H1 (cell line): ENCODE measurements at regions not wholly inside any gene's neighbourhood (a gene's known extent, or its start where the extent isn't known, plus 50 kb on each side); places are given as distances from the start of the nearest gene placed in this dataset.

Source experiments
- CEBPB ChIP-seq: IDR thresholded peaks from 2 replicates; pipeline ENCODE4 v1.6.1; 2012; ENCODE audit warnings: low read depth, low read length
- CHD1 ChIP-seq: IDR thresholded peaks from 2 replicates; pipeline ENCODE4 v1.6.1; 2012; ENCODE audit warnings: low read depth, low read length, improper control_type of control experiment
- MAFK ChIP-seq: IDR thresholded peaks from 2 replicates; pipeline ENCODE4 v1.6.1; 2012; ENCODE audit warnings: low read depth, mild to moderate bottlenecking, improper control_type of control experiment, low read length

GRCh38 chr12:20024194-20024593 is 344.1 kb upstream of the PDE3A start (continued):
- TF ChIP-seq MAFK, result no peak
- no peak for TF ChIP-seq CHD1
- TF ChIP-seq CEBPB, result no peak
